Non-pigmented ciliary epithelial cell (primary cell): ENCODE measurements at regions not wholly inside any gene's neighbourhood (a gene's known extent, or its start where the extent isn't known, plus 50 kb on each side); places are given as distances from the start of the nearest gene placed in this dataset.
A peak's percentile ranks its signal among the peaks of the same experiment; 100 is the strongest.
"Not testable (repeated sequence)": the region's sequence is repeated elsewhere in the genome, so short reads cannot be mapped to it uniquely, and the experiment has no call there.

Experiments used
- DNase-seq: peaks from one replicate; pipeline ENCODE4 v3.0.0-alpha.2; 2010; ENCODE audit warnings: low read depth

- DNase-seq: no peak
These were observed 324.9 kb downstream of the NAF1 start for GRCh38 chr4:162841753-162842152.

DNA sequence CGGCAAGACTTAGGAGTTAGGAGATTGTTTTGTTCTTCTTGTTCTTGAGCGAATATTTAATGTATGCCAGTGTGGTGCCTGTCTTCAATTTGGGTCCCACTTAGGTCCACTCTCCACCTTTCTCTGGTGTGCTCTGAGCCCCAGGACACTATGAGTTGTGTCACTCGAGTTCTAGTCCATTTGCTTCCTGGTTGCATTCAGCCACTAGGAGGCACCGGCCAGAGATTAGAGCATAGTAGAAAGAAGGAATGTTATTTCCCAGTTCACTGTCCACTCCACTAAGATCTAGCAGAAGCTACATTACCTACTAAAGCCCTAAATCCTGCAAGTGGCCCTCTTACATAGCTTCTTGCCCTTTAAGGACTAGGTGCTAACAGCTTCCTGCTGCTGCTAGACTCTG, 326.9 kb downstream of the NAF1 start:
- DNase-seq: no peak

- no peak for DNase-seq
These were observed 328.0 kb downstream of the NAF1 start for GRCh38 chr4:162838671-162839070.

DNA sequence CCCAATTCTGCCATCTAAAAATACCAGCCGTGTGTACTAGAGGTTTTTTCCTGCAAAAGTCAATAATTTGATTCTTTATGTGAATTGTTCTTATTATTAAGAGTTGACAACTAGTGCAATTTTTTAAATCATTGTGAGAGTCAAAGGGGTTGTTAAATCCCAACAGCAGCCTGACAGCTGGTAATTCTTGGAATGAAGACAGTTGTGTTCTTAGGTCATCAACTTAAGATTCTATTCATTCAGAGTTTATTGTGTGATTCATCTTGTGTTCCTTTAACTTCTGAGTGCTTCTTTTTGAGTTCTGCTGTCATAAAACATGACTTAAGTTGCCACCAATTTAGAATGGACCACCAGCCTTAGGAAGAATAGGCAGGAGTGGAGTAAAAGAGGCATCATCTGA, 329.0 kb downstream of the NAF1 start:
- no peak for DNase-seq

DNA sequence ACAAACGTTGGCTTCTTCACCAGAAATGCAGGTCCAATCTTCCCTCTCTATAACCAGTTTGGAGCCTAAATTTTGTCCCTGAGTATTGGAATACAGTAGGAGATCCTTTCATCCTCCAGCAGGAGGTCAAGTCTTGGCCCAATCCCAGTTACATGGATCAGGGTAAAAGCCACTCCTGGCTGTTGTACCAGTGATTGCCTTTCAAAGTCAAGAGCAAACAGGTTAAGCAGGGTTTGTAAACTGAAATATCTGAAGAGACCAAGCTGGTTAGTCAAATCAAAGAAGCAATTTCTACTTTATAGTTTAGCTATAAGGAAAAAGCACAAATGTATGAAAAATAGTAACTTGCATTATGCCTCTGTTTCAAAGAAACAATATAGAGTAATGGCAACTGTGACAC, 329.4 kb downstream of the NAF1 start:
- no peak for DNase-seq

GRCh38 chr4:162836773-162837172, 329.9 kb downstream of the NAF1 start:
- DNase-seq: no peak

DNA sequence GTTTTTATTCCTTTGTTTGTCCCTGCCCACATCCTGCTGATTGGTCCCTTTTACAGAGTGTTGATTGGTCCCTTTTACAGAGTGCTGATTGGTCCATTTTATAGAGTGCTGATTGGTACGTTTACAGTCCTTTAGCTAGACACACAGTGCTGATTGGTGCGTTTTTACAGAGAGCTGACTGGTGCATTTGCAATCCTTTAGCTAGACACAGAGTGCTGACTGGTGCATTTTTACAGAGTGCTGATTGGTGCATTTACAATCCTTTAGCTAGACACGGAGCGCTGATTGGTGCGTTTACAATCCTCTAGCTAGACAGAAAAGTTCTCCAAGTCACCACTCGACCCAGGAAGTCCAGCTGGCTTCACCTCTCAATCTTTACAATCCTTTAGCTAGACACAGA, 330.4 kb downstream of the NAF1 start:
- DNase-seq: not testable (repeated sequence)

DNA sequence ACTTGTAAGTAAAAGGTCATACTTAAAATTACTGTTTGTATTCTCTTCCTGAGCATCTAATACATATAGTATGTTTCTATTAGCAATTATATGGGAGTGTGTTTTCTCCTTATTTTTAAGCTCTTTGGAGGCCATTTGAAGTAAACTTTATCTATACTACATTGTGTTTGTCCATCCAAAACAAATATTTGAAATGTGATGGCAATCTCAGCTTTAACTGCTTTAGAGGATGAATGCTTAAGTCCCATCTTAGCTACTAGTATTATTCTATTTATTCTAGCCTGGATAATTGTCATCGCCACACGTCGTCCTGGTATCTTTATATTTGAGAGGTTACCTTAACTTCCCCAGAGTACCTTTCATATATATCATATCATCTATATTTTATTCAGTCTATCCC, 335.8 kb downstream of the NAF1 start:
- DNase-seq: no peak

DNA sequence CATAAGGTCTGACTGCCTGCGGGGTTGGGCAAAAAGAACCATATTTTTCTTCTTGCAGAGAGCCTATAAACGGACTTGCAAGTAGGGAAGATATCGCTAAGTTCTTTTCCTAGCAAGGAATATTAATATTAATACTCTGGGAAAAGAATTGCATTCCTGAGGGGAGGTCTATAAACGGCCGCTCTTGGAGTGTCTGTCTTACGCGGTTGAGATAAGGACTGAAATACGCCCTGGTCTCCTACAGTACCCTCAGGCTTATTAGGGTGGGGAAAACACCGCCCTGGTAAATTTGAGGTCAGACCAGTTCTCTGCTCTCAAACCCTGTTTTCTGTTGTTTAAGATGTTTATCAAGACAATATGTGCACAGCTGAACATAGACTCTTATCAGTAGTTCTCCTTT, 349.3 kb downstream of the NAF1 start:
- DNase-seq: not testable (repeated sequence)

DNA sequence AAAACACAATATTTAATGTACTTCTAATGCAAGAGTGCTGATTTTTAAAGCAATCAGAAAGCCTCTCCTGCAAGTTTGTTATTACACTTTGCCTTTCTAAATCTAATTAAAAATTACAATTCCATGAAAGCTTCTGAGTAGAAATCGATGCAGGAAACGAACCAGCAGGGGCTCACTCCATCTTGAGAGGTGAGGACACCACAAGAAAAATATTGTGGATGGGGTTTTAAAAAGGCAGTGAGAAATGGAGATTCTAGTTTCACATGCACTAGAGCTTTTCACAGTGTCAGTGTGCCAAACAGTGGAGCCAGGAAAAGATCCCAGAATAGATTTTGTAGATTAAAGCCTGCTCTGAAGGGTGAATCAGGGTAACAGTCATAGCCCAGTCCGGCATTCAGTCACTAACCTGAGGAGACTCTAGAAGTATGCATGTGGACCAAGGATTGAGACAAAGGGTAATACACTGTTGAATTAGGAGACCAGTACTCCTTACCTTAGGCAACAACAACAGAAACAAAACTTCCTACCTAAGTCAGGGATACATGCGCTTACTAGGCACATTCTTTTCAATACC, 362.3 kb downstream of the NAF1 start:
- DNase-seq: no peak

DNA sequence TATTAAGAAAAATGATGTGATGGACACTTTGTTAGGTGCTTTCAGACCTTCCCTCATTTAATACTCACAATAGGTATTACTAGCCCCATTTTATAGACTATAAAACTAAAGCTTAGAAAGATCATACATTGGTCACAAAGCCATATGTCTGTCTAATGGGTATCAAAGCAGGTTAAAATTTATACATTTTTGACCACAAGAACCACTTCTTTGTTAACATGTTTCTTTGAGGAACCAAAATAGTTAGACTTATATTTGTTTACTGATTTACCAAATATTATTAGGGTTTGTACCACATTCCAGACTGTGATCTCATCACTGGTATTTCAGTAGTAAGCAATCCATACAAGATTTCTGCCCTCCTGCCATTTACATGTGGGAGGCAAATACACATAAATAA, 363.3 kb downstream of the NAF1 start:
- DNase-seq: no peak

DNA sequence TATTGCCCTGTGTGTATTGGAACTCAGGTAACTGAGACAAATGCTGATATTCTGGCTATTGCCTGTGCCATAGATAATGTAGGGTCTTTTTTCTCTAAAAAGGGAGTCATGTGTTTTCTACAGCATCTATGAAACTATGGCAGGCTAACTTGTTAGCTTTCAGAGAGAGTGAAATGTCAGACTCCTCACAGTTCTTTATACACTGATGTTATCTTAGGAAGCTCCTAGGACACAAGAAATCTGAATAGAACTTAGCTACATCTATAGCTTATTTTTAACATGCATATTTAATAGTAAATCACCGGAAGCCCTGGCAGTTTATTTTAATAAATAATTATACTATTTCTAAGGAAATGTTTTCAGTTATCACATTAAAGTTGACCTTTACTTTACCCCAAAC, 369.6 kb downstream of the NAF1 start:
- no peak for DNase-seq

GRCh38 chr4:162793571-162793970, 373.1 kb downstream of the NAF1 start:
- peak; percentile 62 for DNase-seq

DNA sequence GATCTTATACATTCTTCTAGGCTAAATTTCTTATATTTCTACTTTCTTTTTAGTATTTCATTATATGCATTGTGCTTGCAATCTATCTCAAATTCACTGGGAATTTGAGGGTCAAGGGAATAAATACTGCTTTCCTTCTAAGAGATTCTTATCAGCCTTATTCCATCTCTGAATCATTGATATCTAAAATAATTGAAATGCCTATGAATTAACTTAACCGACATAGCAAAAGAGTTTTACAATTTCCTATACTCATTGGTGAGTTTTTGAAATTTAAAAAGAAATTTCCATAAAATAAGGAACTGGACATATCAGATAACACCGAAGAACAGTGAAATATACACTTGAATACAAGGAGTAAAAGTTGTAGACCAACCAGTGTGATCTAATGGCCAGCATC, 373.7 kb downstream of the NAF1 start:
- DNase-seq: no peak

GRCh38 chr4:162791226-162791625, 375.5 kb downstream of the NAF1 start:
- no peak for DNase-seq

DNA sequence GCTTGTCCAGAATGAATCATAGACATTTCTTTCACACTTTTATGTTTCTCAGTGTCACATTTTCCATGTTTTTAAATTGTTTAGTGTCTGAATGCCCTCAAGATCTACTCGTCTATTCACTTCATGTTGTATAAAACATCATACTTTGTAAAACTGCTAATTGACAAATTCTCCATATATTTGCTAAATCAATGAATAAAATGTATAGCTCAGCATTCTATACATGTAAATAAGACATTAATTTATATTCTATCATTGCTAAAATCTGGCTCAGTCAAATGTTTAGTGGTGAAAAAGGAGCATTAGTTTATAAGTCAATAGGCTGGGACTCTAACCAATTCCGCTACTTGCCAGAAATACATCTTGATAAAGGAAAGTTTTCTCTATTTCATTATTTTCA, 379.6 kb downstream of the NAF1 start:
- DNase-seq: no peak

GRCh38 chr4:162782778-162783525, 383.7 kb downstream of the NAF1 start:
- DNase-seq: no peak

DNA sequence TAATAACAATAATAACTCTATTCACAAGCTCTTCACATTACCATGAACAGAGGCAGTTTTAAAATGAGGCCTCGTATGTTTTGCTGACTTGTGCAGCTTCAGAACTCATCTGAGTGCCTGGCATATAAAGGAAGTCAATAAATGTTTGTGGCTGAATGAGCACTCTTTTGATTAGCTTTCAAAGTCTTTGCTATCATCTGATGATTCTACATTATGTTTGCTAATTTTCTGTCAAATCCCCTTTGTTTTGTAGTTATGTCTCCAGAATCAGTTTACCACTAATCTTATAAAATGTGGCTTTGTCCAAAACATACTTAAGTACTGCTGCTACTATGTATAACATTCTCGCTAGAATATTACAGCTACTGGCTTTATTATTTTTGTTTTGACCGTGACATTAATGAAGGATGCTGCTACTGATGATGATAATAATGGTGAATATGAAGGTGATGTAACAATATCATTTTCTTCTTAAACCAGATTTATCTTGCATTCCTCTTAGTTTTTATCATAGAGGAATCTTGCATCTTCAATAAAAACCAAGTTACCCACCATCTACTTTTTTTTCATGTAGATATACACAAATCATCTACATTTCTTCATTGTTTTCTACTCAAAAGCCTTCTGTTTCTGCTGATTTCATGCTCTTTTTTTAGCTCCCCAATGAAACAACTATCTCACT, 384.5 kb downstream of the NAF1 start:
- DNase-seq: no peak

- no peak for DNase-seq
These were observed 395.8 kb downstream of the NAF1 start for GRCh38 chr4:162770761-162771490.

DNA sequence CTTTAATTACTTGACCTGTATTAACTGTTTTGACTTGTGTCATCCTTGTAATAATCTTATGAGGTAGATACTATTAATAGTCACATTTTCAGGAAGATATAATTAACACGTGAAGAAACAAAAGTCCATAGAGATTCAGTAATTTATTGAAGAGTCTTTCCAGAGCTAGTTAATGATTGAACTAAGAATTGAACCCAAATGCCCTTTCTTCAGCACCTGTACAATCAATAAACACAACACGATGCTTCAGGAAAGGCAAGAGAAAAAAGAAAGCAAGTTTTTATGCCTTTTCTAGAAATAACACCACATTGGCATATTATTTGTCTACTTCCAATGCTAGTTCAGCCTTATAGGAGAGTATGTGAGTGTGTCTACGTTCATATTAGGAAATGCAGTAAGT, 399.6 kb downstream of the NAF1 start:
- no peak for DNase-seq

DNA sequence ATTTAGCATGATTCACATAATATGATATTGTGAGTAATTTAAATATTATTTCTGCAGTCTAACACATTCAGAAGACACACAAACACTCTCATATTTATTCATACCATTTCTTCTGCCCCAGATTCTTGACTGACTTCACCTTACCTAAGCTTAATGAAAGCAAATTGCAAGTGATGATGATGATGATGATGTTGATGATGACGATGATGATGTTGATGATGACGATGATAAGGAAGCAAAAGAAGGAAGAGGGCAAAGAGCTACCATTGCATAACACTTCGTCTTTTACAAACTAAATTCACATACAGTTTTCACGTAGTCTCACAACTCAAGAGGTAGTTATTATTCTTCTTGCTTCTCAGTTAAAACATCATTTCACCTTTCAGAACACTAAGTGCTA, 404.7 kb downstream of the NAF1 start:
- no peak for DNase-seq

DNA sequence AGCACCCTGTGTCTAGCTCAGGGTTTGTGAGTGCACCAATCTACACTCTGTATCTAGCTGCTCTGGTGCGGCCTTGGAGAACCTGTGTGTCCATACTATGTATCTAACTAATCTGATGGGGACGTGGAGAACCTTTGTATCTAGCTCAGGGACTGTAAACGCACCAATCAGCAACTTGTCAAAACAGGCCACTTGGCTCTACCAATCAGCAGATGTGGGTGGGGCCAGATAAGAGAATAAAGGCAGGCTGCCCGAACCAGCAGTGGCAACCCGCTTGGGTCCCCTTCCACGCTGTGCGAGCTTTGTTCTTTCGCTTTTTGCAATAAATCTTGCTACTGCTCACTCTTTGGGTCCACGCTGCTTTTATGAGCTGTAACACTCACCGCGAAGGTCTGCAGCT, 426.5 kb downstream of the NAF1 start:
- DNase-seq: not testable (repeated sequence)

DNA sequence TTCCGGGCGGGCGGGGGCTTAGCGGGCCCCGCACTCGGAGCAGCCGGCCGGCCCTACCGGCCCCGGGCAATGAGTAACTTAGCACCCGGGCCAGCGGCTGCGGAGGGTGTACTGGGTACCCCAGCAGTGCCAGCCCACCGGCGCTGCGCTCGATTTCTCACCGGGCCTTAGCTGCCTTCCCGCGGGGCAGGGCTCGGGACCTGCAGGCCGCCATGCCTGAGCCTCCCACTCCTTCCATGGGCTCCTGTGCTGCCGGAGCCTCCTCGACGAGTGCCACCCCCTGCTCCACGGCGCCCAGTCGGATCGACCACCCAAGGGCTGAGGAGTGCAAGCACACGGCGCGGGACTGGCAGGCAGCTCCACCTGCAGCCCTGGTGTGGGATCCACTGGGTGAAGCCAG, 427.1 kb downstream of the NAF1 start:
- DNase-seq: not testable (repeated sequence)
